HFFc6 (cell line): ENCODE measurements at regions not wholly inside any gene's neighbourhood (a gene's known extent, or its start where the extent isn't known, plus 50 kb on each side); places are given as distances from the start of the nearest gene placed in this dataset.

ENCODE experiments used
- DNase-seq: peaks from one replicate; pipeline ENCODE4 v3.0.0-alpha.2; 2018
- H3K27ac Mint-ChIP-seq: 2 replicates; pipeline ENCODE4 v1.8.0; 2020; ENCODE audit warnings: mild to moderate bottlenecking, mixed read lengths
- H3K27me3 Mint-ChIP-seq: 2 replicates; pipeline ENCODE4 v1.8.0; 2021; ENCODE audit warnings: mild to moderate bottlenecking, moderate library complexity, mixed read lengths; ENCODE audit not compliant: insufficient read depth
- H3K36me3 Mint-ChIP-seq: 2 replicates; pipeline ENCODE4 v1.8.0; 2021; ENCODE audit warnings: low read depth, mixed read lengths
- H3K4me1 Mint-ChIP-seq: 2 replicates; pipeline ENCODE4 v1.8.0; 2020; ENCODE audit warnings: low read depth, mixed read lengths
- H3K4me3 Mint-ChIP-seq: 2 replicates; pipeline ENCODE4 v1.8.0; 2020; ENCODE audit warnings: mild to moderate bottlenecking, moderate library complexity, mixed read lengths
- H3K9me3 Mint-ChIP-seq: 2 replicates; pipeline ENCODE4 v1.8.0; 2020; ENCODE audit warnings: mild to moderate bottlenecking, mixed read lengths
- TF ChIP-seq, protein P1 (sequence below): fragments of 200-600 bp; sonication (generic); IDR thresholded peaks from 2 replicates; pipeline ENCODE4 v1.5.0; 2021; ENCODE audit warnings: antibody characterized with exemption, mild to moderate bottlenecking

DNA sequence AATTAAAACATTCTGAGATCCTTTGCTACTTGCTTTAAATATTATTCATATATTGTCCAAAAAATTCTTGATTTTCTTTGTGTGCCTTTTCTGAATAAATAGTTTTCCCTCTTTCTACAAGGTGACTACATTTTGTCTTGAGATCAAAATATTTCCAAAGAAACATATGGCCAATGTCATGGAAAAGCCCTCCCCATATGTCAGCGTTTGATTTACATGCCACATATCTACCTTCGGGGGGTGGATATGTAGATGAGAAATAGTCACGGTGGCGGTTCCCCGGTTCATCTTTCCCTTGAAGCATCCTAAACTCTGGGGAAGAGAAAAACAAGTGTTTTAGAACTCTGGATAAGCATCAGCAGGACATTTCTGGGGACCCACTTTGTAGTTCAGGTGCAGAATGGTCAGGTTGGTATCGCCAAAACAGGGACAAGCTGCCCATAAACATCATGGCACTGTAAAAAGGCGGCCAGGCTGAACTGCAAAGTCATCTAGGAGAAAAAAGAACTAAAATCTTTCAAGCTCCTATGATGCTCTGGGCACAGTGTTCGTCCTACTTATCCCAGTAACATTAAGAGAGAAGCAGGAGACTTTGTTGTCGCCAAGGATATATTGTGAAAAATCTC, 91.5 kb downstream of the MEX3B start:
- Mint-ChIP-seq H3K36me3 (no peaks in the 10 kb centered on the region), H3K4me1 (peaks cover 37% of the 10 kb centered on the region), H3K27me3 (peaks cover 1% of the 10 kb centered on the region), H3K9me3 (no peaks in the 10 kb centered on the region; the same call in 1 of the 2 replicates), H3K4me3 (no peak overlapping the region), H3K27ac (no peak overlapping the region)
- TF ChIP-seq, protein P1, sequence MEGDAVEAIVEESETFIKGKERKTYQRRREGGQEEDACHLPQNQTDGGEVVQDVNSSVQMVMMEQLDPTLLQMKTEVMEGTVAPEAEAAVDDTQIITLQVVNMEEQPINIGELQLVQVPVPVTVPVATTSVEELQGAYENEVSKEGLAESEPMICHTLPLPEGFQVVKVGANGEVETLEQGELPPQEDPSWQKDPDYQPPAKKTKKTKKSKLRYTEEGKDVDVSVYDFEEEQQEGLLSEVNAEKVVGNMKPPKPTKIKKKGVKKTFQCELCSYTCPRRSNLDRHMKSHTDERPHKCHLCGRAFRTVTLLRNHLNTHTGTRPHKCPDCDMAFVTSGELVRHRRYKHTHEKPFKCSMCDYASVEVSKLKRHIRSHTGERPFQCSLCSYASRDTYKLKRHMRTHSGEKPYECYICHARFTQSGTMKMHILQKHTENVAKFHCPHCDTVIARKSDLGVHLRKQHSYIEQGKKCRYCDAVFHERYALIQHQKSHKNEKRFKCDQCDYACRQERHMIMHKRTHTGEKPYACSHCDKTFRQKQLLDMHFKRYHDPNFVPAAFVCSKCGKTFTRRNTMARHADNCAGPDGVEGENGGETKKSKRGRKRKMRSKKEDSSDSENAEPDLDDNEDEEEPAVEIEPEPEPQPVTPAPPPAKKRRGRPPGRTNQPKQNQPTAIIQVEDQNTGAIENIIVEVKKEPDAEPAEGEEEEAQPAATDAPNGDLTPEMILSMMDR: no peak
- no peak for DNase-seq

DNA sequence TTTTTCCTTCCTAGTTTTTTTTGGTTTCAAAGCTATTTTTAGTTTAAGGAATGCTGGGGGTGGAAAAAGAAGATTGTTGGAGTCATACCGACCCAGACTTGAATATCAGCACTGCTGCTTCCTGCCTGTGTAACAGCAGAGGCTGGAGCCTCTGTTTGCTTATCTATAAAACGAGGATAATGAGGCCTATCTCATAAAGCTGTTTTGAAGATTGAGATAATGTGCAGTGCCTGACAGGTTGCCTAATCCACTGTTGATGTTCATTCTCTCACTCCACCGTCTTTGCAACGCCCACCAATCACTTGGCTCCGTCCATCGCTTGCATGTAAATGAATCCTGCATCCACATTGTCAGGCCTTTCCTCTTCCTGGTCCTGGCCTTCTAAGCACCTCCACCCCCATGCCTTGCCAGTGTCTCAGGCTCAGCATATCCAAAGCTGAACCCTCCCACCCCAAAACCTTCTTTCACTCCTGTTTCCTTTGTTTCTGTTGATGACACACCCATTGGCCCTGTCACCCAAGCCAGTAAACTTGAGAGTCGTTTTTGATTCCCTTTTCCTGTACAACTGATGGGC, 94.9 kb downstream of the MEX3B start:
- TF ChIP-seq, protein P1: no peak
- Mint-ChIP-seq H3K36me3 (no peaks in the 10 kb centered on the region), H3K4me3 (peak overlapping the region; percentile 3; the same call in 1 of the 2 replicates), H3K27me3 (peaks cover 1% of the 10 kb centered on the region), H3K27ac (peak overlapping the region; percentile 69), H3K9me3 (no peaks in the 10 kb centered on the region; the same call in 1 of the 2 replicates), H3K4me1 (peaks cover 51% of the 10 kb centered on the region)
- peak; percentile 16 for DNase-seq

DNA sequence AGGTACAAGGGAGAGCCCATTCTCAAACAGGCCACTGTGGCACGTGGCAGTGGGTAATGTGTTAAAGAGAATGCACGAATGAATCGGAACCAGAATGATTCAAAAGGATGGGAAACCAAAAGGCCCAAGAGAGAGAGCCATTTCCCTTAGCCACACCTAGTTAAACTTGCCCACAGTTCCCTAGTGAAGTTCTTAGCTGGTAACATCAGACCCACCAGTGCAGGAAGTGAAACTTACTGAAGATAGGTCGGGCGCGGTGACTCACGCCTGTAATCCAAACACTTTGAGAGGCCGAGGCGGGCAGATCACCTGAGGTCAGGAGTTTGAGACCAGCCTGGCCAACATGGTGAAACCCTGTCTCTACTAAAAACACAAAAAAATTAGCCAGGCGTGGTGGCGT, 97.1 kb downstream of the MEX3B start:
- no peak for DNase-seq
- no peaks in the 10 kb centered on the region for H3K36me3 Mint-ChIP-seq
- TF ChIP-seq, protein P1: no peak
- no peaks in the 10 kb centered on the region; the same call in 1 of the 2 replicates for H3K9me3 Mint-ChIP-seq
- H3K27me3 Mint-ChIP-seq: peaks cover 4% of the 10 kb centered on the region
- peaks cover 44% of the 10 kb centered on the region for H3K4me1 Mint-ChIP-seq
- no peak overlapping the region for H3K27ac Mint-ChIP-seq
- H3K4me3 Mint-ChIP-seq: no peak overlapping the region

DNA sequence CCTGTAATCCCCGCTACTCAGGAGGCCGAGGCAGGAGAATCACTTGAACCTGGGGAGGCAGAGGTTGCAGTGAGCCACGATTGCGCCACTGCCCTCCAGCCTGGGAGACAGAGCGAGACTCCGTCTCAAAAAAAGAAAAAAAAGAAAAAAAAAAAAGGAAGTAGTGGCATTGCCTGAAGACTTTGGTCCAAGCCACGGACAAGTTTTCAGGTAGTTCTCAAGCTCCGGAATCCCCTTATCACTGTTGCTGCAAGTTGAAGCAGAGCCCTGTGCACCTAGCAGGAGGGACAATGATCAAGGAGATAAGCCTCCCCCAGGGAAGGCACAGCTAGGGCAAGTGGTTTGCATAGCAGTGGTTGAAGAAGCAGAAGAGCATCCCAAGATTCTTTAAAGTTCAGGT, 97.6 kb downstream of the MEX3B start:
- TF ChIP-seq, protein P1: no peak
- Mint-ChIP-seq H3K9me3 (no peaks in the 10 kb centered on the region; the same call in 1 of the 2 replicates), H3K36me3 (no peaks in the 10 kb centered on the region), H3K27me3 (peaks cover 4% of the 10 kb centered on the region), H3K4me1 (peaks cover 44% of the 10 kb centered on the region), H3K27ac (no peak overlapping the region), H3K4me3 (no peak overlapping the region)
- DNase-seq: no peak

DNA sequence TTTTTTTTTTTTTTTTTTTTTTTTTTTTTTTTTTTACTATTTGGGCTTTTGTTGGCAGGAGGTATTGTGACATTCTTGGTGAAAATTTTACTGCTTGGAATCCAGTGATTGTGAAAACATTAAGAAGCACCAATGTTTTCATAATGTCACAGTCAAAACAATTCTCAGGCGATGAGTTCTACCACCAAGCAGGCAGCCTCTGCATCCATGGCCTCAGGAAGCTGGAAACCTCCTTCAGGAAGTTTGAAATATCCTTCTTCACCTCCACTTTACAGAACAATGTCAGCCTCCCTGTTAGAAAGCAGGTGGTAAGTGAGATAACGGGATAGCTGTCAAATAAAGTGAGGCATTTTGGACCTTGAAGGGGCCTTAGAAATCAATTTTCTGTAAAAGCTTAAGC, 98.3 kb downstream of the MEX3B start:
- TF ChIP-seq, protein P1: no peak
- Mint-ChIP-seq H3K4me3 (no peak overlapping the region), H3K4me1 (peaks cover 45% of the 10 kb centered on the region), H3K27ac (no peak overlapping the region), H3K36me3 (no peaks in the 10 kb centered on the region), H3K27me3 (peaks cover 2% of the 10 kb centered on the region), H3K9me3 (no peaks in the 10 kb centered on the region; the same call in 1 of the 2 replicates)
- DNase-seq: peak; percentile 59
